Cardiac muscle cell (in vitro differentiated cells and primary cell): ENCODE measurements at regions not wholly inside any gene's neighbourhood (a gene's known extent, or its start where the extent isn't known, plus 50 kb on each side); places are given as distances from the start of the nearest gene placed in this dataset.
A peak's percentile ranks its signal among the peaks of the same experiment; 100 is the strongest.
"Not testable (repeated sequence)": the region's sequence is repeated elsewhere in the genome, so short reads cannot be mapped to it uniquely, and the experiment has no call there.

Experiments used
- DNase-seq, 2 donors: peaks; one replicate each; pipeline versions ENCODE4 v3.0.0 to v3.0.0-alpha.2; 2010 to 2017; ENCODE audit warnings: low read depth in 1 of 2, low spot score in 1 of 2
- H3K27ac ChIP-seq: fragments of 200-600 bp; sonication (generic); 2 replicates; pipeline ENCODE4 v1.5.1; 2016
- H3K27me3 ChIP-seq: fragments of 200-600 bp; sonication (generic); 2 replicates; pipeline ENCODE4 v1.6.0; 2016; ENCODE audit warnings: control low read depth
- H3K36me3 ChIP-seq: fragments of 200-600 bp; sonication (generic); 2 replicates; pipeline ENCODE4 v1.5.1; 2016; ENCODE audit warnings: control low read depth
- H3K4me1 ChIP-seq: fragments of 200-600 bp; sonication (generic); 2 replicates; pipeline ENCODE4 v1.8.1; 2017; ENCODE audit warnings: low read depth, mild to moderate bottlenecking, mixed run types
- H3K4me3 ChIP-seq: fragments of 200-600 bp; sonication (generic); 2 replicates; pipeline ENCODE4 v1.5.1; 2016; ENCODE audit warnings: mild to moderate bottlenecking
- H3K9me3 ChIP-seq: fragments of 200-600 bp; sonication (generic); 2 replicates; pipeline ENCODE4 v1.5.1; 2017; ENCODE audit warnings: low read depth, mild to moderate bottlenecking, control low read depth

DNA sequence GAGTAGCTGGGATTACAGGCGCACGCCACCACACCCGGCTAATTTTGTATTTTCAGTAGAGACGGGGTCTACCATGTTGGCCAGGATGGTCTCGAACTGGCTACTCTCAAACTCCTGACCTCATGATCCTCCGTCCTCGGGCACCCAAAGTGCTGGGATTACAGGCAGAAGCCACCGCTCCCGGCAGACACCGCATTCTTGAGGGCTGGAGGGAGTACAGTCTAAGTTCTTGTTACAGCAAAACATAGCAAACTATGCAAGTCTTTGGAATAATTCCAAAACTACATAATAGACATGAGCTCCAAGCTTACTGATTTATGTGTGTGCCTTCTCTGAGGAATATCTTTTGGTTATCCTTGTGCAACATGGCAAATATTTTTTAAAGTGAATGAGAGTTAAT lies 299.1 kb upstream of the ZNF658 start:
- not testable (repeated sequence) for H3K9me3 ChIP-seq, H3K36me3 ChIP-seq, H3K4me3 ChIP-seq, H3K27ac ChIP-seq, H3K27me3 ChIP-seq, H3K4me1 ChIP-seq
- peak; percentile 0 to 49 for DNase-seq

DNA sequence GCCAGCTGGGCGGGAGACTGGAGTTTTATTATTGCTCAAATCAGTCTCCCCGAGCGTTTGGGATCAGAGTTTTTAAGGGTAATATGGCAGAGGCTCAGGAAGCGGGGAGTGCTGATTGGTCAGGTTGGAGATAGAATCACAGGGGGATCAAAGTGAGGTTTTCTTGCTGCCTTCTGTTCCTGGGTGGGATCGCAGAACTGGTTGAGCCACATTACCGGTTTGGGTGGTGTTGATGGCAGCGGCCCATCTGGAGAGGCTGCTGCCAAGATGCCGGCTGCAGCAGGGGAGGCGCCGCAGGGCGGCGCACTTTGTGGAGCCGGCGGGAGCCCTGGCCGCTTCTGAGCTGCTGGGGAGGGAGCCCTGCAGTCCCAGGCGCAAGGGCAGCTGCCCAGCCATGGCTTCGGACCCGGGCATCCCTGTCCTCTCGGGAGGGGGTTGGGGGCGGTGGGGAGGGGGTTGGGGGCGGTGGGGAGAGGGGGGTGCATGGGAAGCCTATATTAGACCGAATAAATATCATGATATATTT lies 268.9 kb upstream of the ZNF658 start:
- not testable (repeated sequence) for DNase-seq, H3K4me3 ChIP-seq

DNA sequence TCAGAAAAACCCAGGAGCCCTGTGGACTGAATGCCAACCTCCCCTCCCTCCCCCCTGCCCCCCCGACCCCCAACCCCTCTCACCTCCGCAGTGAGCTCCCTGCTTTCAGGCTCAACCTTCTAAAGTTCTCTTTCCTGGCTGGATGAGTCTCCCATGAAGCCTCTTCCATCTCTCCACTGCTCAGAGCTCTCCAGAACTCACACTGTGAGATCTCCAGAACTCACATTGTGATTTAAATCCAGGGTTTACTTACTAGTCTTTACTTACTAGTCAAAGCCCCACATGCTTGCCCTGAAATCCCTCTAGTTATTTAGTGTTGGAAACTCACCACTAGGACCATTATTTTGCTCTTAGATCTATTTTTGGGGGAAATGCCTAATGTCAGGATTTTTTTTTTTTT lies 252.8 kb upstream of the ZNF658 start:
- not testable (repeated sequence) for H3K36me3 ChIP-seq, H3K27ac ChIP-seq, H3K27me3 ChIP-seq, DNase-seq, H3K9me3 ChIP-seq, H3K4me1 ChIP-seq, H3K4me3 ChIP-seq

More for the DNA sequence above, 268.9 kb upstream of the ZNF658 start:
- not testable (repeated sequence) for H3K27ac ChIP-seq, H3K9me3 ChIP-seq, H3K27me3 ChIP-seq, H3K4me1 ChIP-seq, H3K36me3 ChIP-seq

DNA sequence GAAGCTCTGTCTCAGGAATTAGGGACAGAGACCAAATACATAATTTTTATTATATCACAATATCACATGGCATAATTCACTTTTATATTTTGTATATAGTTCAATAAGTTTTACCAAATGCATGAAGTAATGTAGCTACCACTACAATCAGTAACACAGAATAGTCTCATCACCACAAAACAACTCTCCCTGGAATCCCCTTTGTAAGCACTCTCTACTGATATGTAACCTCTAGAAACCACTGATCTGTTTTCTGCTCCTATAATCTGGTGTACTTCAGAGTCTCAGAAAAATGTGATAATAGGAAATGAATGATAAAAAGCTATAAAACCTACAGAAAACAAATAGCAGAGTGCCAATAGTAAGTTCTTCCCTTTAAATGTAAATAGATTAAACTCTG lies 210.3 kb upstream of the ZNF658 start:
- H3K4me1 ChIP-seq, H3K4me3 ChIP-seq, H3K36me3 ChIP-seq, H3K27ac ChIP-seq, H3K9me3 ChIP-seq, DNase-seq, H3K27me3 ChIP-seq: not testable (repeated sequence)

DNA sequence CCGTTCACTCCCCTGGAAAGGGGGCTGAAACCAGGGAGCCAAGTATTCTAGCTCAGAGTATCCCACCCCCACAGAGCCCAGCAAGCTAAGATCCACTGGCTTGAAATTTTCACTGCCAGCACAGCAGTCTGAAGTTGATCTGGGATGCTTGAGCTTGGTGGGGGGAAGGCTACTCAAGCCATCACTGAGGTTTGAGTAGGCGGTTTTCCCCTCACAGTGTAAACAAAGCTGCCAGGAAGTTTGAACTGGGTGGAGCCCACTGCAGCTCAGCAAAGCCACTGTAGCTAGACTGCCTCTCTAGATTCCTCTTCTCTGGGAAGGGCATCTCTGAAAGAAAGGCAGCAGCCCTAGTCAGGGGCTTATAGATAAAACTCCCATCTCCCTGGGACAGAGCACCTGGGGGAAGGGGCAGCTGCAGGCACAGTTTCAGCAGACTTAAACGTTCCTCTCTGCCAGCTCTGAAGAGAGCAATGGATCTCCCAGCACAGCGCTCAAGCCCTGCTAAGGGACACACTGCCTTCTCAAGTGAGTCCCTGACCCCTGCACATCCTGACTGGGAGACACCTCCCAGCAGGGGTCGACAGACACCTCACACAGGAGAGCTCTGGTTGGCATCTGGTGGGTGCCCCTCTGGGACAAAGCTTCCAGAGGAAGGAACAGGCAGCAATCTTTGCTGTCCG lies 204.8 kb upstream of the ZNF658 start:
- not testable (repeated sequence) for H3K4me1 ChIP-seq, H3K9me3 ChIP-seq, H3K27me3 ChIP-seq, H3K27ac ChIP-seq, H3K4me3 ChIP-seq, DNase-seq, H3K36me3 ChIP-seq

DNA sequence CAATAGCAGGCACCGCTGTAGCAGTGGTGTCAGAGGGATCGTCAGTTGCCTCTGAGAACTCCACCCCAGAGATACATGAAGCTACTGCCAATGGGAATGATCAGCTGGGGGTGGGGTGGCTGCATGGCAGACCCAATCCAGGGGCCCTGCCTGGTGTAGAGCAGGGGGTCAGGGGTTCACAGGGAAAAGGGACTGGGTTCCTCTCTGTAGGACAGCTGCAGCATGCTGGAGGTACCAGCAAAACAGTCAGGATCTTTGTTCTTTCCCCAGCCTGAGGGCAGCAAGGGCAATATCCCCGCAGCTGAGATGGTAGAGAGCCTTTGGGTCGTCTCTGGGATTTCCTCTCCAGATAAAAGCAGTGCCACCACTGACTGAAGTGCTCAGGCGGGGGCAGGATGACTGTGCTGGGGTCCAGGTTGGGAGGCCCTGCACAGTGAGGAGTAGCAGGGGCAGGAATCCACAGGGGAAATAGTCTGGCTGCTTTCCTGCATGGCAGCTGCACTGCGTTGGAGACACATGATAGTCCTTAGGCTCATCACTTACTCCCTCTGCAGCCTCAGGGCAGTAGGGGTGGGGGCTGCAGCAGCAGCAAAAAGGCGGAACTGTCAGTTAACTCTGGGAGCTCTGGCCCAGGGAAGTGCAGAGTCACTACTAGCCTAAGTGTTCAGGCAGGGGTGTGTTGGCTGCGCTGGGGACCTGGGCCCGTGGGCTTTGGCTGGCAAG lies 203.0 kb upstream of the ZNF658 start:
- H3K4me1 ChIP-seq, H3K9me3 ChIP-seq, H3K27ac ChIP-seq, DNase-seq, H3K4me3 ChIP-seq, H3K36me3 ChIP-seq, H3K27me3 ChIP-seq: not testable (repeated sequence)

DNA sequence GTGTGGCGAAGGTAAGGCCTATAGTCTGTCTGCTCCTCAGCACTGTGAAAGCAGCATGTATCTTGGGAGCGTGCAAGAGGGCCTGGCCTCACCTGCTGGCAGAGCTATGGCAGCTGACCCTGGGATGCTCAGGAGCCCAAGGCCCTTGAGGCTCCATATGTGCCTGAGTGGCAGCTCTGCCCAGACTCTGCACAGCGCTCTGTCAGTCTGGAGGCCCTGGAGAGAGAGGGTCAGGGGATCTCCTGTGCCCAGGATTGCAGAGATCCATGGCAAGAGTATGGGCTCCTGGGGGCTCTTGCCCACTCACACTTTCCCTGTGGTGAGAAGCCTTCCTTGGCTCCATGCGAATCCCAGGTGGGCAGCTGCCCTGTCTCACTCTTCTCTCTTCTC lies 202.5 kb upstream of the ZNF658 start:
- H3K27ac ChIP-seq, DNase-seq, H3K4me1 ChIP-seq, H3K27me3 ChIP-seq, H3K9me3 ChIP-seq, H3K36me3 ChIP-seq, H3K4me3 ChIP-seq: not testable (repeated sequence)

DNA sequence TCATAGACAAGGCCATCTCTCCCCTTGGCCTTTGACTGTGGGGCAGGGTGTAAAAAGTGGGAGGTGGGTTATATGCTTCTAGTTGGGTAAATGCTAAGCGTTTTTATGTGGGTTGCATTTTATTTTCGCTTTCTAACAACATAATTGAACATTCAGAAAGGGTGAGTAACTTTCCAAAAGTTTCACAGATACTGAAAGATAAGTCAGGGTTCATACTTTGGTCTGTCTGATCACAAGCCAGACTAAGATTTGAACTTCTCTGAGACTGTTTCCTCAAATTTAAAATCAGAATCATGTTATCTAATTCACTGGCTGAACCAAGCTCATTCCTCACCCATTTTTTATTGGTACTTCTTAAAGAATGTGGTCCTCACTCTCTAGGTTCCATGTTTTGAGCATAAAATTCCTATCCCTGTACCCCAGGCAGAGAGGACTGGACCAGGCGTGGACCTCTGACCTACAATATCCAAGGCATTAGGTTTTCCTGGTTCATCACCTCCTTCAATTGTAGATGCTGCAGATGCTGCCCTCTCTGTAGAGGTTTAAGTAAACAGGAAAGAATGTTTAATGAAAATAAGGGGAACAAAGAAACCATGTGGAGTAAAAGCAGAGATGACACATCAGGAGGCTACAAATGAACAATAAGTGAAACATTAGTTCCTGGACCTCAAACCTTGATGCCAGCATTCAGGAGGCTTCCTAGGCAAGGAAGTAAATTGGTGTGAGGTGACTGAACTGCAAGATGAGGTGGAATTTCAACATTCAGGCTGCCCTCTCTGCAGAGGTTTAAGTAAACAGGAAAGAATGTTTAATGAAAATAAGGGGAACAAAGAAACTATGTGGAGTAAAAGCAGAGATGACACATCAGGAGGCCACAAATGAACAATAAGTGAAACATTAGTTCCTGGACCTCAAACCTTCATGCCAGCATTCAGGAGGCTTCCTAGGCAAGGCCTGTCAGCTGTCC lies 198.8 kb upstream of the ZNF658 start:
- not testable (repeated sequence) for H3K27ac ChIP-seq, H3K4me1 ChIP-seq

DNA sequence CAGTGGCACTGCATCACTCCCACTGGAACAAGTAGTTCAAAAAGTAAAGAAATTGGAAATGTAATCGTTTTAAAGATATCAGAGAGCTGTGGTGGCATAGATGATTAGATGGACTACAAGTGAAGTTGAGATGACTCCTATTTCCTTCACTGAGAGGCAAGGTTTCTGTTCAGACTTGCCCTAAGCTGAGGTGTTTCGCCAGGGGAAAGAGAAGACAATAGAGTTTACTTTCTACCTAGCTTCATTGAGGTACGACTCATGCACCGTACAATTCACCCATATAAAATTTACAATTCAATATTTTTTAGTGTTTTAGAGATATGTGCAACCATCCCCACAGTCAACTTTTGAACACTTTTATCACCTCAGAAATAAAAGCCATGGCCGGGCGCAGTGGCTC lies 189.0 kb upstream of the ZNF658 start:
- H3K4me1 ChIP-seq, H3K4me3 ChIP-seq, DNase-seq, H3K9me3 ChIP-seq, H3K27ac ChIP-seq, H3K27me3 ChIP-seq, H3K36me3 ChIP-seq: not testable (repeated sequence)

More for the DNA sequence above, 198.8 kb upstream of the ZNF658 start:
- not testable (repeated sequence) for H3K4me3 ChIP-seq, H3K9me3 ChIP-seq, DNase-seq, H3K27me3 ChIP-seq, H3K36me3 ChIP-seq

DNA sequence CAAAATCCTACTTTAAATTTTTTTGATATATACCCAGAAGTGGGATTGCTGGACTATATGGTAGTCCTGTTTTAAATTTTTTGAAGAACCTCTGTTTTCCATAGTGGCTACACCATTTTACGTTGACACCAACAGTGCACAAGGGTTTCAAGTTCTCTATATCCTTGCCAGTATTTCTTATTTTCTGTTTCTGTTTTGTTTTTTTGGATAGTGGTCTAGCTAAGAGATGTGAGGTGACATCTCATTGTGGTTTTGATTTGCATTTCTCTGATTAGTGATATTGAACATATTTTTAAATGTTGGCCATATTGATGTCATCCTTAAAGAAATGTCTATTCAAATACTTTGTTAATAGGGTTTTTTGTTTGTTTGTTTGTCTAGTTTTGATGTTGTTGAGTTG lies 187.7 kb upstream of the ZNF658 start:
- H3K4me3 ChIP-seq, DNase-seq, H3K27ac ChIP-seq, H3K4me1 ChIP-seq, H3K36me3 ChIP-seq, H3K27me3 ChIP-seq, H3K9me3 ChIP-seq: not testable (repeated sequence)

DNA sequence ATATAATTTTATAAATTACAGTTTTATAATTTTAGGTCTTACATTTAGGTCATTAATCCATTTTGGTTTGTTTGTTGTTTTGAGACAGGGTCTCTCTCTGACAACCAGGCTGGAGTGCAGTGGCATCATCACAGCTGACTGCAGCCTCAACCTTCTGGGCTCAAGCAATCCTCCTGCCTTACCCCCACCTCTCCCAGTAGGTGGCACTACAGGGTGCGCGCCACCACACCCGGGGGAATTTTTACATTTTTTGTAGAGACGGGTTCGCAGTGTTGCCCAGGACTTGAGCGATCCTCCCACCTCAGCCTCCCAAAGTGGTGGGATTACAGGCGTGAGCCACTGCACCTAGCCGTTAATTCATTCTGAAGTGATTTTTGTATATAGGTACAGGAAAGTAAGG lies 187.0 kb upstream of the ZNF658 start:
- H3K27ac ChIP-seq, DNase-seq, H3K27me3 ChIP-seq, H3K4me3 ChIP-seq, H3K36me3 ChIP-seq, H3K4me1 ChIP-seq, H3K9me3 ChIP-seq: not testable (repeated sequence)

DNA sequence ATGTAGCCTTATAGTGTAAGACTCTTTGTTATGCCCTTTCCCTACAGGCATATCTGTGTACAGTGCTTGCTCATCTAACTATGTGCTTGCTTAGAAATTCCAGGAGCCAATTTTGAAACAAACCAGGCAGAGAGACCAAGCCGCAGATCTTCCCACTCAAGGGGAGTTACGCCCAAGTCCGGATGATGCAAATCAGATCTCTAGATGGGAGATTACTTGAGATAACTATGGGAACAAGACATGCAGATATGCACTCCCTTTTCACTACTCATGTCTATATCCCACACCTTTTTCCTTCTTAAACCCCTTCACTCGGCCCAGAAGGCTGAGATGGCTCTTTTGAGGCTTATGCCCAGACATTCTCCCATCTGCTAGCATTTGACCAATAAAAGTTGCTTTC lies 179.7 kb upstream of the ZNF658 start:
- not testable (repeated sequence) for H3K27ac ChIP-seq, H3K4me3 ChIP-seq, H3K36me3 ChIP-seq, H3K4me1 ChIP-seq, DNase-seq, H3K9me3 ChIP-seq, H3K27me3 ChIP-seq

DNA sequence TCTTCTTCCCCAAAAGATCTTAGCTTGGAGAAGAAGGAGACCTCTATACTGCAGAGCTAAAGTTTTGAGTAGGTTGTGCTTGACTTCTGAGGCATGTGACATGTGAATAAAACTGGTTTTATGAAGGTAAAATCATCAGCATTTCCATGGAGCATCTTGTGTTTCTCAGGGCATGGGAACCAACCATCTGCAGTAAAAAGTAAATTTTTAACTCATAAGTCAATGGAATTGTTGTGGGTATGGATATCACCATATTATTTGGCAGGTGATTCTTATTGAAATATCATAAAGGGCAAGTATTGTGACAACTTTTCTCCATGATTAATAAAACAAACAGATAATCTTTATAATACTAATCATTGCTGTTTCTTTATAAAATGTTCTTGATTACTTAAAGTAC lies 173.0 kb upstream of the ZNF658 start:
- not testable (repeated sequence) for H3K27ac ChIP-seq, H3K9me3 ChIP-seq, H3K4me3 ChIP-seq, DNase-seq, H3K4me1 ChIP-seq, H3K27me3 ChIP-seq, H3K36me3 ChIP-seq

DNA sequence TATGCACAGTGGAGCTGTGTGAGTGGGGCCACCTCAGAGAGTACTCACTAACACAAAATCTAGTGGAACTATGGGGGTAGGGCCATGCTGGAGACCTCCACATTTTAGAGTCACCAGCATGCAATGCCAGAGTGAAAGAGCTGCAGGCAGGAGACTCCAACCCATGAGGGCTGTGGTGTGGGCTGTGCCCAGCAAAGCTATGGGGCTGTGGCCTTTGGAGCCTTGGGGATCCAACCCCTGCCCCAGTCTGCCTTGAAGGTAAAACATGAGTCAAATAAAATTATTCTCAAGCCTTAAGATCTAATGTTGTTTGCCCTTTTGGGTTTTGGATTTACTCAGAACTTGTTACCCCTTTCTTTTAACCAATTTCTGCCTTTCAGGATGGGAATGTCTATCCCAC lies 163.8 kb upstream of the ZNF658 start:
- H3K4me3 ChIP-seq, H3K27me3 ChIP-seq, H3K9me3 ChIP-seq, H3K36me3 ChIP-seq, H3K4me1 ChIP-seq, H3K27ac ChIP-seq, DNase-seq: not testable (repeated sequence)
